AG04449 (cell line): ENCODE measurements at regions not wholly inside any gene's neighbourhood (a gene's known extent, or its start where the extent isn't known, plus 50 kb on each side); places are given as distances from the start of the nearest gene placed in this dataset.

Source experiments
- CTCF ChIA-PET: fragments of 350-600 bp; formaldehyde crosslinking; extraction: SDS; loops from one replicate; lab custom pipeline; 2021; ENCODE audit warnings: antibody characterized with exemption; lab: Yijun Ruan, JAX
- POLR2A ChIA-PET: fragments of 400-600, 350-600 bp; formaldehyde crosslinking; extraction: SDS; loops from one replicate; lab custom pipeline; 2020; ENCODE audit warnings: antibody characterized with exemption, inconsistent platforms; lab: Yijun Ruan, JAX
- DNase-seq: peaks from one replicate; pipeline ENCODE4 v3.0.0-alpha.2; 2010; ENCODE audit warnings: low read depth, low spot score
- H3K4me3 ChIP-seq: 2 replicates; pipeline ENCODE4 v1.5.1; 2011; ENCODE audit warnings: low read depth, mild to moderate bottlenecking, control low read depth, low read length
- CTCF ChIP-seq: IDR thresholded peaks from one replicate; pipeline ENCODE4 v1.5.1; 2011; ENCODE audit warnings: mild to moderate bottlenecking, moderate library complexity, low read length, control low read depth, inconsistent platforms; ENCODE audit not compliant: insufficient read depth; ENCODE audit errors: missing control alignments

- CTCF ChIA-PET = no interaction called here
- no peak overlapping the region for H3K4me3 ChIP-seq
- POLR2A ChIA-PET = no interaction called here
- no peak for DNase-seq
- no peak for TF ChIP-seq CTCF
These were observed 739.1 kb upstream of the WWC1 start for GRCh38 chr5:167552356-167552755.

- no peak for DNase-seq
- CTCF ChIA-PET = no interaction called here
- POLR2A ChIA-PET = no interaction called here
- TF ChIP-seq CTCF = no peak
- no peak overlapping the region for H3K4me3 ChIP-seq
These were observed 737.9 kb upstream of the WWC1 start for GRCh38 chr5:167553511-167553910.

GRCh38 chr5:167554564-167555290 lies 736.7 kb upstream of the WWC1 start:
- POLR2A ChIA-PET = no interaction called here

GRCh38 chr5:167555565-167556166 lies 735.8 kb upstream of the WWC1 start:
- no peak overlapping the region for H3K4me3 ChIP-seq
- no peak for TF ChIP-seq CTCF
- no peak for DNase-seq
- ChIA-PET CTCF (interaction anchor here (0.9 to 3.0 kb wide), 4 partner anchors 10 to 525 kb away, joined by 3 to 16 read pairs (median 4); no protein-coding TSS in a partner anchor), POLR2A (no interaction called here)

More at GRCh38 chr5:167554564-167555290, 736.7 kb upstream of the WWC1 start:
- DNase-seq = no peak
- CTCF ChIA-PET = interaction anchor here (1.8 to 3.0 kb wide), 2 partner anchors 11 to 524 kb away, joined by 6 to 16 read pairs; no protein-coding TSS in a partner anchor
- H3K4me3 ChIP-seq = no peak overlapping the region
- no peak for TF ChIP-seq CTCF

- ChIA-PET POLR2A (no interaction called here), CTCF (interaction anchor here (3.0 kb wide), 1 partner anchor 8 kb away, joined by 16 read pairs; no protein-coding TSS in a partner anchor)
- no peak for DNase-seq
- no peak overlapping the region for H3K4me3 ChIP-seq
- TF ChIP-seq CTCF = no peak
These were observed 734.1 kb upstream of the WWC1 start for GRCh38 chr5:167557359-167557758.

GRCh38 chr5:167561796-167562195 lies 729.6 kb upstream of the WWC1 start:
- no peak for DNase-seq
- H3K4me3 ChIP-seq = no peak overlapping the region
- POLR2A ChIA-PET = no interaction called here
- CTCF ChIA-PET = interaction anchor here (1.0 to 1.2 kb wide), 2 partner anchors 13 to 300 kb away, joined by 3 to 4 read pairs; no protein-coding TSS in a partner anchor
- no peak for TF ChIP-seq CTCF
